Hematopoietic multipotent progenitor cell treated with erythropoietin and hydrocortisone succinate and interleukin-3 and kit ligand, for 15 days (in vitro differentiated cells): ENCODE measurements at regions not wholly inside any gene's neighbourhood (a gene's known extent, or its start where the extent isn't known, plus 50 kb on each side); places are given as distances from the start of the nearest gene placed in this dataset.
"Not testable (repeated sequence)": the region's sequence is repeated elsewhere in the genome, so short reads cannot be mapped to it uniquely, and the experiment has no call there.

Source experiments
- DNase-seq: peaks from one replicate; pipeline ENCODE4 v3.0.0-alpha.2; 2015; ENCODE audit warnings: low spot score

DNA sequence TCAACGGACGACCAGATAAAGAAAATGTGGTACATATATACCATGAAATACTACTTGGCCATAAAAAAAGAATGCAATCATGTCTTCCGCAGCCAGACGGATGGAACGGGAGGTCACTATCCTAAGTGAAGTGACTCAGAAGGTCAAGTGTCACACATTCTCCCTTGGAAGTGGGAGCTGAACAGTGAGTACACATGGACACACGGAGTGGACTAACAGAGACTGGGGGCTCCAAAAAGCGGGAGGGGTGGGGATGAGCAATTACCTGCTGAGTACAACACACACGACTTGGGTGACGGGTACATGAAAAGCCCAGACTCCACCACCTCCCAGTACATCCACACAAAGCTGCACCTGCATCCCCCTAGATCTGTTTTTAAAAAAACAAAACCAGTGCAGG is 62.5 kb upstream of the TNK2 start:
- not testable (repeated sequence) for DNase-seq

DNA sequence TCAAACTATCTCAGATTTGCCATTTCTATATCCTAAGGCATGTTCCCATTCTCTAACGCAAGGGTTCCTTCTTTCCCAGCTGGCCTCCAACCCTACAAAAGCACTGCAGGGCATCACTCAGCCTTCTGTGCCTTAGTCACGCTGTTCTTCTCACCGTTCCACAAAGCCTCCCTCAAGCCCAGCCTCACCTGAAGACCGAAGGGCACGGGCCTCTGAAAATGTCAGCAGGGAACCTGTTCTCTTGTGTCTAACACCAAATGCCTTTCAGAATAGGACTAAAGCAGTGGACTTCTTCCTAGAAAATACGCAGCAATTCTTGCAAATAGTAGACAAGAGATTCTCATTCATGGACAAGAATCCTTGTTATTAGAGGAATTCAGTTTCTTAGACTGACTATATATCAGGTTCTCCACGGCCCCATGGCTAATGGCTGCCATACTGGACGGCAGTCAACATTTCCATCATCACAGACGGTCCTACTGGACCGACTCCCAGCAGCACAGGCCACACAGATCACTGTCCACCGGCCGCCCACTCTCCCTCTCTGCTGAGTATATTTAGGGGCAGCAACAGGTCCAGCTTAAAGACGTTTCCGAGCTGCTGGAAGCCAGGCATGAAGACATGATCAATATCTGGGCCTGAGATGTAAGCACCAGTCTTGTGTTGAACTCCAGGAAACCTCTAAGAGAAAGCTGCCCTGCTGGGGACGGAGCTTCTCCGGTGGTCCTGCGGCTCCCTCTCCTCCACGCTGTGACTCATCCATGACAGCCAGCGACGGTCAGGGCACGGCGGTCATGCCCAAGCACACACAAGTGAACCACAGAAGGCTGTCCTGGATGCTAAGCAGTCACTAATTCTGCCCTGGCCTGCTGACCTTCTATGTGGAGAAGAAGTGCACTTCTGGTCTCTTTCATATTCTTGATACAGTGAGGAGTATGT is 61.8 kb upstream of the TNK2 start:
- not testable (repeated sequence) for DNase-seq

DNA sequence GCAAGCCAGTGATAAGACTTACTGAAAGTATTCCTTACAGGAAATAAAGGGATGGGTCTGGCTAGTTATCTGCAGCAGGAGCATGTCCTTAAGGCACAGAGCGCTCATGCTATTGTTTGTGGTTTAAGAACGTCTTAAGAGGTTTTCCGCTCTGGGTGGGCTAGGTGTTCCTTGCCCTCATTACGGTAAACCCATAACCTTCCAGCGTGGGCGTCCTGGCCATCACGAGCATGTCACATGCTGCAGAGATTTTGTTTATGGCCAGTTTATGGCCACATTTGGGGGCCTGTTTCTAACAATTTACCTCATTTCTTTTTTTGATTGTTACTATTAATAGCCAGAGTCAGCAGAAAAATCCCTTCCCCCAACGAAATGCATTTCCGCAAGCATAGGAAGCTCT is 61.0 kb upstream of the TNK2 start:
- DNase-seq: not testable (repeated sequence)

DNA sequence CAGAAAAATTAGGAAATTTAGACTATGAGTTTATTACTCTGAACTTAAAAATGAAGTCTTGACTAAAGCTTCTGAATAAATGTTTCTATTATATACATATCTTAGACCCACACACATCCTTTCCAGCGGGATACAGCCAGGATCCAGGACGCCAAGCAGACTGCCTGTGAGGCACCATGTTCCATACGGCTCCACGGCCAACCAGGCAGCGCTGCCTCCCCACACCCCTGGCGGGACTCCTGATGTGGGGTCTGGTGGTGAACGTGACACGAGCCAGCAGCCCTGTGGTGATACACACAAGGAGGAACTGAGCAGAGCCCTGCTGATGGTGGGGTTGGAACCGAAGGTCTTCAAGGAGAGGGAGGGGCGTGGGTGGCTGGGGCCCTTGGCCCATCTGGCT is 59.8 kb upstream of the TNK2 start:
- not testable (repeated sequence) for DNase-seq

DNA sequence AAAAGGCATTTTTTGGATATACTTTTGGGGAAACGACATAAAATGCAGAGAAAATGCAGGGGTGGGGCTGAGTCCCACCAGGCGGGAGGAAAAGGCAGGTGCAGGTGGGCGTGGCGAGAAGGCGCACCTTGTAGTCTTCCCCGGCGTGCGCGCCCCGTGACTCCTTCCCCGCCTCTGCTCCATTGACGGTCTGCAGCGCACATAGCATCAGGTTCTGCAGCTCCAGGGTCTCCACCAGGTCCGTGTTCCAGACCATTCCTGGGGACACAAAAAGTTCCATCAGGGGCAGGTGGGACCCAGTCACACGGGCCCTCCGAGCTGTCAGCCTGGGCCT is 59.0 kb upstream of the TNK2 start:
- not testable (repeated sequence) for DNase-seq

DNA sequence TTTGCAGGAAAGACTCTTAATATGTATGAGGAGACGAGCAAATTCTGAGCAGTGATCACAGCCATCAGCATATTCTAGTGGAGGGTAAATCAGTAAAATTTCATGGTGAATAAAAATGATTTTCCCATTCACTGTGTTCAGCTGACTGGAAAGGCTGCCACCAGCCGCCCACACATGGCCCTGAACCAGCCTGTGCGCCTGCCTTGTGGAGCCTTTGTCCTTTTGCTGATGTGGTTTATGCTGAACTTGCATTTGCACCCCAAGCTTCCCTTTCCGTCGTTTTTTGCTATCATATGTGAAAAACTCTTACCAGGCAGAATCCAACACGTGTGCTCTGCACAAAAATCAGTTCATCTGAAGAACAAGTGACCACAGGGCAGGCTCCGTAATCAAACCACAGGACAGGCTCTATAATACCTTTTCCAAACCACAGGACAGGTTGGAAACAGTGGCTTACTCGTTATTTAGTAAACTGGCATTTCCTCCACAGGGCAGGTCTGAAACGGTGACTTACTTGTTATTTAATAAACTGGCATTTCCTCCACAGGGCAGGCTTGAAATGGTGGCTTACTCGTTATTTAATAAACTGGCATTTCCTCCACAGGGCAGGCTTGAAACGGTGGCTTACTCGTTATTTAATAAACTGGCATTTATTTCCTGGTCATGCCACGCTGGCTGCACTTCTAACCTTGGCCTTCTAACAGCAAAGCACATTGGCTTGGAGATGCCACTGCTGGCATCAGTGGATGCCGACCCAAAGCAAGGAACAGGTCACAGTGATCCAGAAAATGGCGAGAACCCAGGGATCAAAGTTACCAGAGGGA is 58.4 kb upstream of the TNK2 start:
- not testable (repeated sequence) for DNase-seq

DNA sequence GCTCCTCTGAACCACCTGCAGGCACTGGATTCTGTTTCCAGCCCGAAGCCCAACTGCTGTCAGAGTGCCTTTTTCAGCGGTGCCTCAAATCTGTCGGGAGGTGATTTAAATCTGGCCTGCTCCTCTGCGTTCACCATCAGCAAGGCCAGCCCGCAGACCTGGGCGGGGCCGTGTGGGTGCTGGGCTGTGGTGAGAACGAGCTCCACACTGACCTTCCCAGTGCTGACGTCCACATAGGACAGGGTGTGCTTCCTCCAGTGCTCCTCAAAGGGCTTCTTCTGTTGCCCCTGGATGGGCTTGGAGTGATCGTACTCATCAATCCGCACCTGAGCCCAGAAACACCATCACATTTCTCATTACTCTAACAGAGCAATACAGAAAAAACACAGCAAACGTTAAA is 56.9 kb upstream of the TNK2 start:
- DNase-seq: not testable (repeated sequence)

DNA sequence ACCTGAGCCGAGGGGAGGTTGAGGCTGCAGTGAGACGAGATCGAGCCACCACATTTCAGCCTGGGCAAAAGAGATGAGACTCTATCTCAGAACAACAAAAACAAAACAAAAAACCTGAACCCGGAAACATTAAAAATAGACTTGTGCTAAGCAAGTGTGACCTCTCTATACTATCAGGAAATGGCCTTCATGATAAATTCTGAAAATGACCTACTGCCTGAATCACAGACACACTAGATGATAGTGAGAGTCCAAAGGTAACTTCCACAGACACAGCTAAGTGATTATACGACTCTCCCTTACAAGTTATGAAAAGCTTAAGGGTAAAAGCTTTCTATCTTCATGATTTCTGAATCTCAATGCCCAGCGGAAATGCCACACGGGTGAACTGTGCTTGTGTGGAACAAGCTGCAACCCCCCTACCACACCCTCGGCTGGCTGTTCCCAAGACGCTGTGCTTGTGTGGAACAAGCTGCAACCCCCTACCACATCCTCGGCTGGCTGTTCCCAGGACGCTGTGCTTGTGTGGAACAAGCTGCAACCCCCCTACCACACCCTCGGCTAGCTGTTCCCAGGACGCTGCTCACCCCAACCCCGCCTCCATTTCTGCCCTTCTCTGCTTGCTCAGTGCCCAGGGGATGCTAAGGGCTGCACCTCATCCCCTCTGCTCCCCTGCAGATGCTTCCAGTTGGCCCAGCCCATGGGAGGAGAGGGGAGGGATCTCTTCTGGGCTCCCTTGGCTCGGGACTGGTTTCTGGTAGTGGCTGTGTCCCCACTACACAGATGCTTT is 56.2 kb upstream of the TNK2 start:
- DNase-seq: not testable (repeated sequence)

DNA sequence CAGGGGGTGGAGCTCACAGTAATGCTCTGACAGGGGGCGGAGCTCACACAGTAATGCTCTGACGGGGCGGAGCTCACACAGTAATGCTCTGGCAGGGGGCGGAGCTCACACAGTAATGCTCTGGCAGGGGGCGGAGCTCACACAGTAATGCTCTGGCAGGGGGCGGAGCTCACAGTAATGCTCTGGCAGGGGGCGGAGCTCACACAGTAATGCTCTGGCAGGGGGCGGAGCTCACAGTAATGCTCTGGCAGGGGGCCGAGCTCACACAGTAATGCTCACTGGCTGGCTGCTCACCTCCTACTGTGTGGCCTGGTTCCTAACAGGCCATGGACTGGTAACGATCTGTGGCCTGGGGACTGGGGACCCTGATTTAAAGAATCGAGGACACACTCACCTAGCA is 53.9 kb upstream of the TNK2 start:
- DNase-seq: not testable (repeated sequence)

DNA sequence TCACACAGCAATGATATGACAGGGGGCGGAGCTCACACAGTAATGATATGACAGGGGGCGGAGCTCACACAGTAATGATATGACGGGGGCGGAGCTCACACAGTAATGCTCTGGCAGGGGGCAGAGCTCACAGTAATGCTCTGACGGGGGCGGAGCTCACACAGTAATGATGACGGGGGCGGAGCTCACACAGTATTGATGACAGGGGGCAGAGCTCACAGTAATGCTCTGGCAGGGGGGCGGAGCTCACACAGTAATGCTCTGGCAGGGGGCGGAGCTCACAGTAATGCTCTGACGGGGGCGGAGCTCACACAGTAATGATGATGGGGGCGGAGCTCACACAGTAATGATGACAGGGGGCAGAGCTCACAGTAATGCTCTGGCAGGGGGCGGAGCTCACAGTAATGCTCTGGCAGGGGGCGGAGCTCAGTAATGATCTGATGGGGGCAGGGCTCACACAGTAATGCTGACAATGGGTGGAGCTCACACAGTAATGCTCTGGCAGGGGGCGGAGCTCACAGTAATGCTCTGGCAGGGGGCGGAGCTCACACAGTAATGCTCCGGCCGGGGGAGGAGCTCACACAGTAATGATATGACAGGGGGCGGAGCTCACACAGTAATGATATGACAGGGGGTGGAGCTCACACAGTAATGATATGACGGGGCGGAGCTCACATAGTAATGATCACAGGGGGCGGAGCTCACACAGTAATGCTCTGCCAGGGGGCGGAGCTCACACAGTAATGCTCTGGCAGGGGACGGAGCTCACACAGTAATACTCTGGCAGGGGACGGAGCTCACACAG is 52.8 kb upstream of the TNK2 start:
- peak; percentile 38 for DNase-seq

DNA sequence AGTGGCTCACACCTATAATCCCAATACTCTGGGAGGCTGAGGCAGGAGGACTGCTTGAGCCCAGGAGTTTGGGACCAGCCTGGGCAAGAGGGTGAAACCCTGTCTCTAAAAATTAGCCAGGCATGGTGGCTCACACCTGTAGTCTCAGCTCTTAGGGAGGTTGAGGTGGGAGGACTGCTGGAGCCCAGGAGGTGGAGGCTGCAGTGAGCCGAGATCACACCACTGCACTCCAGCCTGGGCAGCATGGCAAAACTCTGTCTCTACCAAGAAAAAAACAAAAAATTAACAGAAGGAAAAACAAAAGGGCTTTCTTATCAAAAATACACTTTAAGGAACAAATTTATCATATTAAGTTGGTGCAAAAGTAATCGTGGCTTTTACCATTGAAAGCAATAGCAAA is 51.8 kb upstream of the TNK2 start:
- DNase-seq: not testable (repeated sequence)

DNA sequence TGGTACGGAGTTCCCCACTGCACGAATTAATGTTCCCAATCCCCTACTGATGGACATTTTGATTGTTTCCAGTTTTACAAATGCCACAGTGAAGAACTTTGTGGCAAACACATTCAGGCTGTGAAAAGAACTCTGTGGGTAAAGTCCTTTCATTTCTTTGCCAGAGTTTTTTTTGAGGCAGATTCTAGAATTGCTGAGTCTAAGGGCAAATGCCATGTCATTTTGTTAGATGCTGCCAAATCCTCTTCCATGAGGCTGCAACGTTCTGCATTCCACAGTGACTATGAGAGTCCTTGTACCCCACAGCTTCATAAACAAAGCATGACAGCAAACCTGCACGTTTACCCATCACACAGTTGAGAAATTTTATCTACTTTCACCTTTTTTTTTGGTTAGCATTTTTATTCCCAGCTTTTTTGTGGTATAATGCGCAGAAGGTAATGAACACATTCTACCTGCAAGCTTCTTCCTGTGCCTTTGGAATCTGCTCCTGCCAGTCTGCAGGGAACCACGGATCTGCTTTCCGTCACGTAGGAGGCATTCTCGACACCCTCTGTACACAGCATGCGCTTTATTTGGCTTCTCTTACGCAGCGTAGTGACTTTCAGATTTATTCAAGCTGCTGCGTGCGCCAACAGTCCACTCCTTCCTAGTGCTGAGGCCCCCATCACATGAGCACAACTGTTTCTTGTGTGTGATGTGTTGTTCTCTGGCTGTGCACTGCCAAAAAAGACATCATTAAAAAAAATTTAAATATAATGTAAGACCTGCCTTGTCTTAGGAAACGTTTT is 51.2 kb upstream of the TNK2 start:
- DNase-seq: not testable (repeated sequence)

DNA sequence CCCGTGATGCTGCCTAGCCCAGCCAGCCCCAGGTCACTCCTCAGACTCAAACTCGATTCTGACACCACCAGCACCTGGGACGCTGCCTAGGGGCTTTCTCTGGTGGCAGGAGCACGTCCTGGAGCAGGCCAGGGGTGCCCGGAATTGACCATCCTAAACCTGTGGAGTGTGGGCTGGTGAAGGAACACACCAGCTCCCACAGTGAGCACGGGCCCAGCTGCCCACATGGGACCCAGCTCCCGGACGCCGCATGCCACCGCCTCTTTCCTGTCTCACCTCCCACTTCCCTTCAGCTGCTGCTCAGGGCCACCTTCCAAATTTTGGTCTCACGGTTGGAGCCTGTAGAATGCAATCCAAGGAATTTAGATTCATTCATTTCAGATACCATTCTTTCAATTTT is 50.4 kb upstream of the TNK2 start:
- not testable (repeated sequence) for DNase-seq
